Peyer's patch (tissue), 4 donors: ENCODE measurements at regions not wholly inside any gene's neighbourhood (a gene's known extent, or its start where the extent isn't known, plus 50 kb on each side); places are given as distances from the start of the nearest gene placed in this dataset.

Experiments used
- DNase-seq, 3 donors: peaks; one replicate each; pipeline ENCODE4 v3.0.0-alpha.2; 2017 to 2019
- H3K27ac ChIP-seq, 4 donors: fragments of 200-600 bp; sonication (generic); one replicate each; pipeline ENCODE4 v1.5.1; 2016 to 2019
- H3K27me3 ChIP-seq, 2 donors: fragments of 200-600 bp; sonication (generic); one replicate each; pipeline ENCODE4 v1.5.1; 2019
- H3K36me3 ChIP-seq, 3 donors: fragments of 200-600 bp; sonication (generic); one replicate each; pipeline ENCODE4 v1.5.1; 2016 to 2019
- H3K4me1 ChIP-seq, 4 donors: fragments of 200-600 bp; sonication (generic); one replicate each; pipeline ENCODE4 v1.5.1; 2016 to 2019
- H3K4me3 ChIP-seq, 4 donors: fragments of 200-600 bp; sonication (generic); 1 replicate in 3 of 4; 2 replicates in 1 of 4; pipeline ENCODE4 v1.5.1; 2016 to 2019; ENCODE audit warnings: mild to moderate bottlenecking in 1 of 4
- H3K9me3 ChIP-seq, 4 donors: fragments of 200-600 bp; sonication (generic); one replicate each; pipeline ENCODE4 v1.5.1; 2016 to 2019; ENCODE audit warnings: mild to moderate bottlenecking in 1 of 4
- CTCF ChIP-seq, 6 experiments: fragments of 450-650 bp in 4 of 6; fragments of 200-600 bp in 2 of 6; sonication (generic) in 1 of 6; IDR thresholded peaks; one replicate each; pipeline ENCODE4 v1.5.1; 2017 to 2019; ENCODE audit warnings: antibody characterized with exemption in 6 of 6, mild to moderate bottlenecking in 3 of 6, moderate library complexity in 1 of 6
- POLR2A ChIP-seq, 2 donors: fragments of 450-650 bp; IDR thresholded peaks; one replicate each; pipeline ENCODE4 v1.5.1; 2017; ENCODE audit warnings: antibody characterized with exemption in 2 of 2, mild to moderate bottlenecking in 2 of 2, moderate library complexity in 2 of 2

GRCh38 chr5:125969011-125969813 is 454.0 kb upstream of the GRAMD2B start:
- Histone ChIP-seq H3K9me3 (no peaks in the 10 kb centered on the region), H3K27ac (no peak overlapping the region), H3K36me3 (no peaks in the 10 kb centered on the region), H3K4me3 (no peak overlapping the region), H3K4me1 (no peaks in the 10 kb centered on the region), H3K27me3 (no peaks in the 10 kb centered on the region)
- no peak for DNase-seq
- TF ChIP-seq CTCF (IDR thresholded peaks at IDR 0.05) = no peak
- no peak for TF ChIP-seq POLR2A (IDR thresholded peaks at IDR 0.05)

- no peaks in the 10 kb centered on the region for H3K9me3 ChIP-seq
- no peak overlapping the region for H3K4me3 ChIP-seq
- no peak for DNase-seq
- no peaks in the 10 kb centered on the region for H3K36me3 ChIP-seq
- H3K27ac ChIP-seq = no peak overlapping the region
- no peak for TF ChIP-seq CTCF (IDR thresholded peaks at IDR 0.05)
- TF ChIP-seq POLR2A (IDR thresholded peaks at IDR 0.05) = no peak
- H3K4me1 ChIP-seq = no peaks in the 10 kb centered on the region
- no peaks in the 10 kb centered on the region for H3K27me3 ChIP-seq
Observed at GRCh38 chr5:125969814-125970171, 453.4 kb upstream of the GRAMD2B start.

GRCh38 chr5:125970631-125971307 is 452.4 kb upstream of the GRAMD2B start:
- Histone ChIP-seq H3K4me1 (no peaks in the 10 kb centered on the region), H3K9me3 (no peaks in the 10 kb centered on the region), H3K4me3 (no peak overlapping the region), H3K36me3 (no peaks in the 10 kb centered on the region), H3K27ac (no peak overlapping the region), H3K27me3 (no peaks in the 10 kb centered on the region)
- DNase-seq = no peak
- TF ChIP-seq POLR2A (IDR thresholded peaks at IDR 0.05) = no peak
- no peak for TF ChIP-seq CTCF (IDR thresholded peaks at IDR 0.05)

- Histone ChIP-seq H3K36me3 (no peaks in the 10 kb centered on the region), H3K4me1 (no peaks in the 10 kb centered on the region), H3K27me3 (no peaks in the 10 kb centered on the region), H3K4me3 (no peak overlapping the region), H3K9me3 (no peaks in the 10 kb centered on the region), H3K27ac (no peak overlapping the region)
- TF ChIP-seq POLR2A (IDR thresholded peaks at IDR 0.05) (no peak), CTCF (IDR thresholded peaks at IDR 0.05) (no peak)
- DNase-seq = no peak
Observed at GRCh38 chr5:125972706-125973105, 450.5 kb upstream of the GRAMD2B start.

- TF ChIP-seq POLR2A (IDR thresholded peaks at IDR 0.05) = no peak
- TF ChIP-seq CTCF (IDR thresholded peaks at IDR 0.05) = no peak
- no peak overlapping the region for H3K27ac ChIP-seq
Observed at GRCh38 chr5:125974679-125975078, 448.5 kb upstream of the GRAMD2B start.

More at GRCh38 chr5:125974679-125975078, 448.5 kb upstream of the GRAMD2B start:
- Histone ChIP-seq H3K27me3 (no peaks in the 10 kb centered on the region), H3K36me3 (no peaks in the 10 kb centered on the region), H3K4me3 (no peak overlapping the region), H3K9me3 (no peaks in the 10 kb centered on the region), H3K4me1 (no peaks in the 10 kb centered on the region)
- DNase-seq = no peak
